GM18499 (cell line): ENCODE measurements at regions not wholly inside any gene's neighbourhood (a gene's known extent, or its start where the extent isn't known, plus 50 kb on each side); places are given as distances from the start of the nearest gene placed in this dataset.
A peak's percentile ranks its signal among the peaks of the same experiment; 100 is the strongest.

Source experiments
- ATAC-seq: cut with Tn5 transposase; IDR thresholded peaks from one replicate; pipeline ENCODE4 v1.9.1; 2021; ENCODE audit warnings: moderate number of reproducible peaks; ENCODE audit not compliant: insufficient read depth, unreplicated experiment

GRCh38 chr4:176440698-176441097 lies 120.9 kb downstream of the SPCS3 start:
- no peak for ATAC-seq

GRCh38 chr4:176441594-176441993 lies 121.8 kb downstream of the SPCS3 start:
- ATAC-seq = no peak

GRCh38 chr4:176443117-176443516 lies 123.4 kb downstream of the SPCS3 start:
- no peak for ATAC-seq

- no peak for ATAC-seq
Observed at GRCh38 chr4:176443646-176444409, 124.1 kb downstream of the SPCS3 start.

- ATAC-seq = no peak
Observed at GRCh38 chr4:176444741-176445140, 125.0 kb downstream of the SPCS3 start.

GRCh38 chr4:176448761-176449160 lies 129.0 kb downstream of the SPCS3 start:
- no peak for ATAC-seq

- no peak for ATAC-seq
Observed at GRCh38 chr4:176451443-176451842, 131.7 kb downstream of the SPCS3 start.

- no peak for ATAC-seq
Observed at GRCh38 chr4:176453079-176453478, 133.3 kb downstream of the SPCS3 start.

GRCh38 chr4:176453658-176454057 lies 133.9 kb downstream of the SPCS3 start:
- no peak for ATAC-seq

GRCh38 chr4:176464748-176465147 lies 145.0 kb downstream of the SPCS3 start:
- ATAC-seq = peak; percentile 94

GRCh38 chr4:176467001-176467400 lies 147.2 kb downstream of the SPCS3 start:
- ATAC-seq = no peak

- no peak for ATAC-seq
Observed at GRCh38 chr4:176469546-176469945, 149.8 kb downstream of the SPCS3 start.

- no peak for ATAC-seq
Observed at GRCh38 chr4:176470671-176471070, 150.9 kb downstream of the SPCS3 start.

GRCh38 chr4:176475067-176475466 lies 155.3 kb downstream of the SPCS3 start:
- ATAC-seq = no peak

- no peak for ATAC-seq
Observed at GRCh38 chr4:176478076-176478475, 158.3 kb downstream of the SPCS3 start.

- no peak for ATAC-seq
Observed at GRCh38 chr4:176479767-176480166, 160.0 kb downstream of the SPCS3 start.

- no peak for ATAC-seq
Observed at GRCh38 chr4:176482972-176483371, 163.2 kb downstream of the SPCS3 start.

GRCh38 chr4:176484301-176484984 lies 164.7 kb downstream of the SPCS3 start:
- no peak for ATAC-seq

- ATAC-seq = no peak
Observed at GRCh38 chr4:176489001-176489400, 169.2 kb downstream of the SPCS3 start.

- ATAC-seq = peak; percentile 100
Observed at GRCh38 chr4:176492646-176493302, 173.0 kb downstream of the SPCS3 start.

- ATAC-seq = no peak
Observed at GRCh38 chr4:176498617-176499256, 179.0 kb downstream of the SPCS3 start.
